ENCODE measurements at regions not wholly inside any gene's neighbourhood (a gene's known extent, or its start where the extent isn't known, plus 50 kb on each side); places are given as distances from the start of the nearest gene placed in this dataset.

DNA sequence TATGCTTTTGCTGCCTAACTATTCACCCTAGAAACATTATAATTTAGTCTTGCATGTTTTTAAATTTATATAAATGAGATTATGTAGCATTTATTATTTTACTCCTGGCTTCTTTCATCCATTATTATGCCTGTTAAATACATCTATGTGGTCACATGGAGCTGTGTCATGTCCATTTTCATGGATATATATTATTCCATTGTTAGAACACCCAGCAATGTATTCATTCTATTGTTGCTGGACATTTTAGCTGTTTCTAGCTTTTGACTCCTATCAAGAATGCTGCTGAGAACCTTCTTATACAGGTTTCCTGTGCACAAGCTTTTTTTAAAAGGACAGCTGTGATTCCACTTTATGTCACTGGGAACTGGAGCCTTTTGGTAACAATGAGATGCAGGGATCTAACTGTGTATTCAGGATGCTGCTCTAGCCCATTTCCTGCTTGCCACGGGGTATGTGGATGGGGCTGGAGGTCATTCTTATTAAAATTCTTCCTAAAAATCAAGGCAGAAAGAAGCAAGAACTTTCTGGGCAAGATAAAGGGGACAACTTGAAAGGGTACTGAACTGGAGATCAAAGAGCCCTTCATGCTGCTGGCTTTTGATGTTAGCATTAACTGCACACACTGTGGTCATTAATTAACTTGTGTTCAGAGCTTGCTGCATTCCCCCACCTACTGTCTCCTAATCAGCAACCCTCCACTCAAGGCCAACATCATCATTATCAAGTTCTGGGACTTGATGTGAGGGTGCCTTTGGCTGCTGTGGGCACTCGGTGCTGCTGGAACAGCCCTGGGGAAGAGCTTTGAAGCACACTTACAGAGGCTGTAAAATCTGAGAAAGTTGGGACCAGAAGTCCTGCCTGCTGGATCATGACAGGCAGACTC, 96.6 kb upstream of the AKIRIN2 start:
- no peak for DNase-seq

DNA sequence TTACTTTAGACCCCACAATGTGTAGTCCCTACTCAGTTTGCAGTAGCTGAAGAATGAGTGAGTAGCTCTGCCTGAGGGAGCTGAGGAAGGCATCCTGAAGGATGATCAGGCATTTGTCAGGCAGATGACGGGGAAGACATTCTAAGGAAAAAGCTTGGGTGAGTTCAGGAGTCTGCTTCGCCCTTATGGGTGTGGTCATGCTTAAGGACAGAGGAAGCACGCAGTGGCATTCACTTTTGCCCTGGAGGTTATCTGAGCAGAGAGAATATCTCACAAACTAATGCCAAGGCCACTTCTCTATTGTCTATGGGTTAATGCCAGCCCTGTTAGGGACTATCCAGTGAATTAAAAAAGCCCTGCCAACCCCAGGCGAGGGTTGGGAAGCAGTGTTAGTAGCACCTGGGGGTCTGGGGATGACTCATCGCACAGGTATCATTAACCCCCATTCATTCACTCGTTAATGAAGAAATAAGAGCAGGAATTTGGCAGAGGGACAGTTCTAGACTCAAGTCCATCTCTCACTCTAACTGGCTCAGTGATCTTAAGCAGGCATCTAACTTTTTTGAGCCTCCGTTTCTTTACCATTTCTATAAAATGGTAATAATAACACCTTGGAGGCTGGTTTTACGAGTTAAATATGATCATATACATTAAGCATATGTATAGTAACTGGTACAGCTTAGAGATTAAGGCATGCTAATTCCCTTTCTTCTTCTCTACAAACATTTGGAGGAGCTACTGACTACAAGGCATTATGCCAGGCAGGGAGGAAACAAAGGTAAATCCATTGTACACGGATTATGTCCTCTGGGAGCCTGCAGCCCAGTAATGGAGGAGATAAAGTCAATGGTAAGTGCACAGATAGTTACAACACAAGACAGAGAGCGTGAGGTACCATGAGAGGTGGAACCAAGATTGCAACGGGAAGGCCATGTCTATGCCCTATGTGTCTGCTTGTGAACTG, 93.2 kb upstream of the AKIRIN2 start:
- no peak for DNase-seq

DNA sequence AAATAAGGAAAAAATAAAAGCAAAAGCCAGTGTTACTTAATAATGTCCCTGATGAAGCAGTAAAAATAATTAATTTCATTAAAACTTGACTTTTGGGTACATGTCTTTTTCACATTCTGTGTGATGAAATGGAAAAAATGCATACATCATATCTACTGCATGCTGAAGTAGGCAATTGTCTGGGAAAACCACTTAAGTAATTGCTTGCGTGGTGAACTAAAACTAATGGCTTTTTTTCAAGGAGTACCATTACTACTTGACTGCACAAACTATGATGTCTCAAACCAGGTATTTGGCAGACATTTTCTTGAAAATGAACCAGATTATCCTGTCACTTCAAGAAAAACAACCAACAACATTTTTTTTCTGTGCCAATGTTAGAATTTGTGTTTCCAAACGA, 91.3 kb upstream of the AKIRIN2 start:
- DNase-seq: no peak

DNA sequence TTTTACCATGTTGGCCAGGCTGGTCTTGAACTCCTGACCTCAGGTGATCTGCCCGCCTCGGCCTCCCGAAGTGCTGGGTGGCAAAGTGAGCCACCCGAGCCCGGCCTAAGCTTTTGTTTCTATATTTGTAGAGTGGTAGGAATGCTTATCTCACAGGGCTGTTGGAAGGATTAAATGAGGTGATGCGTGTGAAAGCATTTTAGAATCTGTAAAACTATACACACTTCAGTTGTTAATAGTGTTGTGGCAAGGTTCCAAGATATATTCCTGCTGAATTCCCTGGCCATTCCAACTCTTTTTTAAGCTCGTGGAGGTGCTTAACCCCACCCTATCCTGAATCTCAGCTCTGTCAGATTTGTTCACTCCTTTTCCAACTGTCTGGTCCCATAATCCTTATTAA, 89.9 kb upstream of the AKIRIN2 start:
- DNase-seq: no peak

DNA sequence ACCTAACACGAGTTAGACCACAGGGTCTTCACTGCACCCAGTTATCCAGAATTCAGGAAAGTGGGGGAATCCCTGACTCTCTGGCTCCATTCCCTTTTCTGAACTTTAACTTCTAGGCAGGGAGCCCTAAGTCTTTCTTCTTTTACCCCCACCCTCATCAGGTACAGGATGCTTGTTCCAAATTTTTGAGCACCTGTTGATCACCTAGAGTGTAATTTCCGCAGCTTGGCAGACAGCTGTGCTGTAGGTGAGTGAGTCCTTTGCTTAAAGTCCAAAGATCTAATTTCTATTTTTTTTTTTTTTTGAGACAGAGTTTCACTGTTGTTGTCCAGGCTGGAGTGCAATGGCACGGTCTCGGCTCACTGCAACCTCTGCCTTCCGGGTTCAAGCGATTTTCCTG, 89.5 kb upstream of the AKIRIN2 start:
- DNase-seq: no peak

DNA sequence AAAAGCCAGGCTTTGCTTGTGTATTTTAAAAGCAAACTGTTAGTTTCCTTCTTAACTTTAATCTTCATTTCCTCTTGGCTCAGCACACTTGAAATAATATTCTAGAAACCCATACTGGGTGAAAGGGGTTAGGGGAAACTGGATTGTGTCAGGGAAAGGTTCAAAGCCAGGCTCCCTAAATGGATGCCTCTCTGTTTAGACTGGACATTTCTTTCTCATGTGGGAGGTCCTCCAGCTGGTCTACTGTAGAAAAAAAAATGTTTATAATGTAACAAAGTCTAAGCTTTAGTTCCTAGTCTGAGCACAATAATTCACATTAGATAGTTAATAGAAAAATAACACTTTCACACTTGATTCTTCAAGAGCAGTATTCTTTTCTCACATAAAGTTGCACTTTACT, 89.0 kb upstream of the AKIRIN2 start:
- peak; percentile 5 for DNase-seq

DNA sequence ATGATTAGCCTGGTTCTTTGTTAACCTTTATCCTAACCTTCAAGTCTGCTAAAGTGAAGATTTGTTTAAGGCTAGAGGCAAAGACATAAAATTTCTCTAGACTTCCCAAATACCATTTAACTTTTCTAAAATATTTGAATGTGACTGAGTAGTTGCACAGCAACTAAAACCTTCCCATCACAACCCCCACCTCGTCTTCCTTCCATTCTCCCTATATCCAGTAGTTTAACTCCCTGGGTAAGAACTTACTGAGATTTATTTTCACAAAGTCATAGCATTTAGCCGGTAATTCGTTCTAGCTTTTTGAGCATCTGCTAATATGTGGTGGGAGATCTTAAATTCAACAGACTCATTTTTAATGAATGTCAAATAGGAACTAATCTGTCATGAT, 87.9 kb upstream of the AKIRIN2 start:
- no peak for DNase-seq

DNA sequence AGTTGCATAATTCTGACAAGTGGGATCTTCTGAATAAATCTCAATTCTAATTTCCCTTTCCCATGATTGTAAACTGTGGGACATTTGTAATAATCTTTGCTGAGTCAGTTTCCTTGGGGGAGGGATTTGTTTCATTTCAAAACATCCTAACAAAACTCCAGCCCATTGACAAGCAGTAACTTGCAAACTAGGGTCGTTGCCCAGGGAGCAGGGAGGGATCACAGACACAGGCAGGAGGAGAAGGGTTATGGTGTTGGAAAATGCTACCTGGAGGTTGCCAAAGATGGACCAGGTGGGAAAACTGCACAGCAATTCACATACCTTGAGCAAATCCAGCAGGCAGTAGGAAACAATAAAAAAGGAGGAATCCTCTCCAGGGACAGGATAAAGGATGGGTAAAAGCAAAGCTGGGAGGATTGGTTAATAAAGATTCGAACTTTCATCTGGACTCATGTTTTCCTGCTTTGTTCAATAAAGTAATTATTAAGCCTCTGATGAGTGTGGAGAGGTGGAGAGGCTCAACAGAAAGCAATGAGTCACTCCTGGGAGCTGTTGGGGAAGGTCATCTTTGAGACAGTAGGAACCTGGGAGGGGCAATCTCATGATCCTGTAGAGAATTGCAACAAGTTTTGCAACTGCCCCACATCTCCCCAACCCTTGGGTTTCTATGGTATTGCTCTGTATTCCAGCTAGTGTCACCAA, 87.3 kb upstream of the AKIRIN2 start:
- peak; percentile 79 for DNase-seq

DNA sequence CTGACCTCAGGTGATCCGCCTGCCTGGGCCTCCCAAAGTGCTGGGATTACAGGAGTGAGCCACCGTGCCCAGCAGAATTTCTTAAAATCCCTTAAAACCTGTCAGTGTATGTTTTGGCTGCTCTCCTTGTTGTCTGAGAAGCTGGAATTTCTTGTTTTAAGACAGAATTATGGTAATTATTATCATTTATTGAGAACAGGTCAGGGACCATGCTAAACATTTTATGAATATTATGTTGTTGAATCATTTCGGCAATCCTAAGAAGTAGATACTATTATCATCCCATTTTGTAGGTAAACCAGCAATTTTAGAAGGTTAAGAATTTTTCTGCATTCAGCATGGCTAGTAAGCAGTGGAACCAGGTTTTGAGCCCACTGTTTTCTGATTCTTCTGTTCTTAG, 86.1 kb upstream of the AKIRIN2 start:
- no peak for DNase-seq

DNA sequence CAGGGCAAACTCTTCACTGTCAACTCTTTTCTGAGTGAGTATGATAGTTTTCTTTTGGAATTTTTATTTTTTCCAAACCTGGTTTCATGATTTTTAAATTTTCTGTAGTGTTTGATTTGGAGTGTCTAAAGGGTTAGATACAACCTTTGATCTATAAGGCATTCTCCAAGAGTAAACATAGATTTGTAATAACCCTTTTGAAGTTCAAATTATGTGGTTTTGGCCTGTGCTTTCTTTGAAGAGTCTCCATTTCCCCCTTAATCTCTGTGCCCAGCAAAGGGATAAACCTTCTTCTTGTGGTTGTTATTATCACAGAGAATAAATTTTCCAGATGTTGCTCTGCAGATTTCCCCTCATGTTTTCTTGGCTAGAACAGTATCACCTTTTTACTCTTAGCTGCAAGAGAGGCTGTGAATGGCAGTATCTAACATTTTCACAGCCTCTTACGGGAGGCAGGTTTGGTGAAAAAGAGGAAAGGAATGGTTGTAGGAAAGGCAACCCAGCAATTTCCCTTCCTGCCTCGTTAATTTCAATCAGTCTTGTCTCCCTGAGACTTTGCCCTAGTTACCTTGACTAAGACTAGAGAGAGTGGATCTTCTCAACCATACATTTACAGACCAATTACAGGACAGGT, 83.3 kb upstream of the AKIRIN2 start:
- no peak for DNase-seq

DNA sequence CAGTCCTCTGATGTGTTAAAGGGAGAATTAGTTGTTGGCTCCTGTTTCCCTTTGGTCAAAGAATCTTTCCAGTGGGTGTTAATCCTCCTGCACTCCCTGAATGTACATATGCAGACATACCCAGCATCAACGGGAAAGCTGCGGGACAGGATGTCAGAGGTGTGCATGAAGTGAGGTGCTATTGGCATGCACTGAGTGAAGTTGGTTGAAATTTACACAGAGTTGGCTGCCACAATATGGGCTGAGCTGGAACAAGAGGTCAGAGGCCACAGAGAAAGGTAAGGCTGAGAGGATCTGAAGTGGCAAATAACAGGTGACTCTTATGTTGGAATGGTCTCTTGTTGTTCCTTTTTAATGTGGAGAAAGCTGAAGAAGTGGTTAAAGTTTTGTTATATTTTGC, 82.7 kb upstream of the AKIRIN2 start:
- no peak for DNase-seq

DNA sequence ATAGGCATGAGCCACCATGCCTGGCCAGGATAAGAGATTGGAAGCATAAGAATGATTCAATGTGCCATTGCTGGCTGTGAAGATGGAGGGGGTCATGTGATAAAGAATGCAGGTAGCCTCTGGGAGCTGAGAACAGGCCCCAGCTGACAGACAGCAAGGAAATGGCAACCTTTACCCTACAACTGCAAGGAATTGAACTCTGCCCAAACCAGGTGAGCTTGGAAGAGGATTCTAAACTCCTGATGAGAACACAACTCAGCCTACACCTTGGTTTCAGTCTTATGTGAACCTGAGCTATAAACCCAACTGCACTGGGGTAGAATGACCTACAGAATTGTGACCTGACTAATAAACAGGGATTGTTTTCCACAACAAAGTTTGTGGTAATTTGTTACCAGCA, 82.0 kb upstream of the AKIRIN2 start:
- DNase-seq: no peak

DNA sequence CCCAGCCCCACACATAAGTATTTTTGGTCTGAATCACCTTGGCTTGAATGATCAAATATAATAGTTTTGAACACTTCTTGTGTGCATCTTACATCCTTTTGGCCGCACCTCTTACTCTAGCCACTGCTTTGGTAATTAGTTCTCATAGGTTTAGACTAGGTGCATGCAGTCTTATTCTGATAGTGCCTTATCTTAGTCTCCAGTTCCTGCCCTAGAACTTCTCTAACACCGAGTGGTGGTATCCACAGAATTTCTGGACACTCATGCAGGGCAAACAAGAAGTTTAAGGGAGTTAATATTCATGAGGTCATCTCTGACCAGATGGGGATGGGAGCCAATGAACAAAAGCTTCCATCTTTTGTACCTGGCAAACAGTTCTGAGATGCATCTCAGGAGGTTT, 77.5 kb upstream of the AKIRIN2 start:
- no peak for DNase-seq

DNA sequence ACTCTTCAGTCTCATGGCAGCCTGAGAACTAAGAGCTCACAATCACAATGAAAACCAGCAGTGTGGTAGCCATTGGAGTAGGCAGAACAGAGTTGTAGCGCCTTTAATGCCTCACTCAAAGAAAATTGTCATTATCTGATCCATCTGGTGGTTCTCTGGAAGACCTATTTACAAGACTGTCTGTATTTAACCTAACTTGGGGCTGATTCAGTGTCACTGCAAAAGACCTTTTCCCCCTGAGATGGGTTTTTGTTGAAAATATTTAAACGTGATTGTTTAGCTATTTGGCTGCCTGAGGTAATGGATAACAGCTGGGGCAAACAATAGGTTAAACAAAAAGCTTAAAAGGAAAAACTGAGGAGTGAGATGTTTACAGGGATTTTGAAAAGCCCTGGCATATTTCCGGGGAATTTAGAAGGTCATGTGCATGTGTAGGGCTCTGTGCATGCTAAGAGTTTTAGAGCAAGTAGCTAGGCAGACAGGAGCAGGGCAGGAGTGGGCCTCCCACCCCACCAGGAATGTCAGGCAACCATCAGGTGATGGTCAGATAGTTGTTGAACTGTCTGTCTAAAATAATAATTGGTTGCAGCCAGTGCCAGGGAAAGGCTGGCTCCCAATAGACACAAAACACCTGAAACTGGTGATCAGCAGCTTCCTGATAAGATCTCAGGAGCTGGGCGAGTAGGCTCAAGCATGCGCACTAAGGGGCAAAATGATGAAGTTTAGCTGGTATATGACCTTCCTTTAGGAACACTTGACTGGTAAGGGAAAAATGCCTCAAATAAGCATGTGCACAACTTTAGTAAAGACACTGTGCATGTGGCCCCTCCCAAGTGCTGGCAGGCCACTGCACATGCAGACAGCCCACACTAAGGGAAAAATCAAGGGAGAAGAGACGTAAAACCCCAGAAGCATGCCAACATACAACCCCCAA, 70.8 kb upstream of the AKIRIN2 start:
- DNase-seq: no peak

DNA sequence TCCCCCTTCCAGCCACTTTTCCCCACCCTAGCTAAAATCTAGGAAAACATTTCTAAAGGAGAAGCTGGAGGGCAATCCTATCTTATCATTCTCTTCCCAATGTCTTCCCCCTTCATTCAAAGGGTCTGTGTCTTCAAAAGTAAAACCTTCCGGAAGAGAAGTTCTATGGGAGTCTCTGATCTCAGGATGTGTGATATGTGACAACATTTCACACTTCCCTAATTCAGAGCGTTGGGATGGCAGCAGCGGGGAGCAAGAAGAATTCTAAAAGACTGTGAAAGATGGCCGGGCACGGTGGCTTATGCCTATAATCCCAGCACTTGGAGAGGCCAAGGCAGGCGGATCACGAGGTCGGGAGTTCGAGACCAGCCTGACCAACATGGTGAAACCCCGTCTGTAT, 65.4 kb upstream of the AKIRIN2 start:
- no peak for DNase-seq

DNA sequence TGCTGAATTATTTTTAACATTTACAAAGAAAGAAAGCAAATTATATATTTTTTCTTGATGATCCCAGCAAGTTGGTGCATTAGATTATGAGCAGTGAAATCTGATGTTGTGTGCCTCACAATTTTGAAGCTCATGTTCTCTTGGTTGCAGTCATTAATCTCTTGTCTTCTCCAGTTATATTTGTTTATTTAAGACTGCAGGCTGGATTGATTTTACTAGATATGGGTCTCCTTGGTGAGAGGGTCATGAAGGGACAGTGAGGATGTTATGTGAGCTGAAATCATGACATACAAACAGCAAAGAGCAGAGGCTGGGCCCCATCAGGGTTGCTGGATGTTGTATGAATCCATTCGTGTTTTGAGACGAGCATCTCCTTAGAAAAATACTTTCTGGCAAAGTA, 64.2 kb upstream of the AKIRIN2 start:
- no peak for DNase-seq

DNA sequence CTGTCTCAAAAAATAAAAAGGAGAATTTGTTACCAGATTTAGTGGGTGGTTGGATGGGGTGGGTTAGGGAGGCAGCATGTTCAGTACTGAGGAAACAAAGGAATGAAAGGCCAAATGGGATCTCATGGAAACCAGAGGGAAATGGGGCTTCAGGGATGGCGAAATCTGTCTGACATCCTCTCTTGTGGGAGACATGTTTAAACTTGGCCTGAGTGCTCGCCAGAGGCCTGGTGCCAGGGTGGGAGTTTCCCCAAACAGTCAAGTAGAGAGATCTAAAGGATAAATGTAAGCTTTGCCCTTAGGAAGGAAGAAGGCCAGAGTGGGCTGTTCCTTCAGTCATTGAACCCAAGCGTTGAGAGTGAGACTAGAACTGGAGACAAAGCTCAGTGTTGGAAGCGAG, 61.9 kb upstream of the AKIRIN2 start:
- DNase-seq: no peak

DNA sequence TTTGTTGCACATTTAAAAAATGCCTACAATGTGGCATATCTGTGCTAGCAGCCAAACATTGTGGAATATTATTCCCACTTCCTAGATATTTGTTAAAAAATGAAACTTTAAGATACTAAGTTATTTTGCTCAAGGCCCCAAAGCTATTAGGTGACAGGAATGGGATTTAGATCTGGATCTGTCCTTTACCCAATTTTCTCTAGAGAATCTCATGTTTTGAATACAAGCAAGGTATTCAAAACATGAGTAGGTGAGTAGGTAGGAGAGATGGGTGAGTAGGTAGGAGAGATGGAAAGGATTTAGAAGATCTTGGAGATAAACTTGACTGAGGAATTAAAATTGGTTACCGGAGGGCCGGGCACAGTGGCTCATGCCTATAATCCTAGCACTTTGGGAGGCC, 61.2 kb upstream of the AKIRIN2 start:
- no peak for DNase-seq

DNA sequence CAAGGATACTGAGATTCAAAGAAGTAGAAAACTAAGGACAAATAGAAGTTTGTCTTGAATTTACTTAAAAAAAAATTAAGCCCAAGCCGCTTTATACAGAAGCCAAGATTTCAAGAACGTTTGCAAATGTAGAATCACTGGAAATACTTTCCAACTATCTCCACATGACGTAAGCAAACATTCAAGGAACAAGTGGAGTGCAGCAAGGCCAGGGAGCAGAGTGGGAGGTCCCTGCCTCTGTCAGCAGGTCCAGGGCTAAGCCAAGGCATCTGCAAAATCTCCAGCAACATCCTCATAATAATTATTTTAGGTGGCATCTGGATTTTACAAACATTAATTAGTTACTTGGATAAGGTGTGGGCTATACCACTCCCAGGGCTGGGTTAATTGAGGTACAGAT, 60.1 kb upstream of the AKIRIN2 start:
- DNase-seq: no peak

DNA sequence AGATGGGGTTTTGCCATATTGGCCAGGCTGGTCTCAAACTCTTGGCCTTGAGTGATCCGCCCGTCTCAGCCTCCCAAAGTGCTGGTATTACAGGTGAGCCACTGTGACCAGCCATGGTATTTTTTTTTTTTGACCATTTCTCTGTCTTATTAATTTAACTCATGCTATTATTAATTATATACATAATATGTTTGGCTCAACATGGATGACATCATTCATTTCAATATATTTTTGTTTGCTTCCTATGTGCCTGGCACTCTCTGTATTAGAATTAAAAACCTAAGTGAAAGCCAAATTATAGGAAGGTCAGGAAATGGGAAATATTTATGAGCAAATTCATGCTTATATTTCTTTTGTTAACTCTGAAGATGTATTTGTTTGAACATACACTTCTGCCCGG, 55.8 kb upstream of the AKIRIN2 start:
- DNase-seq: no peak

DNA sequence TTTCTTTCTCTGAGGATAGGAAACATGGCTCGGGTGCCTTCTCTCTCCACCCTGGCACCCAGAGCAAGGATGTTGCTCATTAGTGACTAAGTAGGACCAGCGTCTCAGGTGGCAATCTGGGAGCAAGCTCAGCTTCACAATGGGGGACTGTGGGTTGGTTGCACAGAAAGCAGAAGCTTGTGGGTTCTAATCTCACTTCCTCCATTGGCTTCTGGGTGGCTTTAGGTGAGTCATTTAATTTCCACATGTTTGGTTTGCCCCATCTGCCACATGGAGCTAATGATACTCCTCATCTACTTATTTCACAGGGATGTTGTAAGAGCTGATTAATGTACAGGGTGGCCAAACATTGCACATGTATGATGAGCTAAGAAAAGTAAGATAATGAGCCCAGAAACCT, 54.8 kb upstream of the AKIRIN2 start:
- peak; percentile 81 for DNase-seq
